ENCODE measurements at regions not wholly inside any gene's neighbourhood (a gene's known extent, or its start where the extent isn't known, plus 50 kb on each side); places are given as distances from the start of the nearest gene placed in this dataset.

- TF ChIP-seq CTCF (IDR thresholded peaks at IDR 0.05) (no peak), POLR2AphosphoS5 (IDR thresholded peaks at IDR 0.05; ENCODE audit: low read depth, low read length) (no peak), SIN3A (IDR thresholded peaks at IDR 0.05; ENCODE audit: borderline replicate concordance, insufficient read depth, low read depth, low read length) (no peak), REST (IDR thresholded peaks at IDR 0.05; ENCODE audit: insufficient read depth in 1 of 2, low read depth in 2 of 2, low read length in 1 of 2) (no peak)
Observed at GRCh38 chr19:30966486-30966885, 382.8 kb downstream of the TSHZ3 start.

Data from Panc1 (cell line).